NB4 (cell line): ENCODE measurements at regions not wholly inside any gene's neighbourhood (a gene's known extent, or its start where the extent isn't known, plus 50 kb on each side); places are given as distances from the start of the nearest gene placed in this dataset.

Source experiments
- MAX ChIP-seq: IDR thresholded peaks from 2 replicates; pipeline ENCODE4 v1.6.1; 2011; ENCODE audit warnings: low read depth, low read length
- MYC ChIP-seq: IDR thresholded peaks from 2 replicates; pipeline ENCODE4 v1.6.1; 2011; ENCODE audit warnings: low read depth, low read length
- POLR2A ChIP-seq: IDR thresholded peaks from 2 replicates; pipeline ENCODE4 v1.6.1; 2011; ENCODE audit warnings: mild to moderate bottlenecking; ENCODE audit not compliant: insufficient read length; ENCODE audit errors: extremely low read depth
- TF ChIP-seq, protein P1 (sequence below): IDR thresholded peaks from one replicate; pipeline ENCODE4 v1.5.1; 2012; ENCODE audit warnings: low read depth, low read length

GRCh38 chr7:24025094-24025493 is 258.9 kb upstream of the NPY start:
- TF ChIP-seq, protein P1, sequence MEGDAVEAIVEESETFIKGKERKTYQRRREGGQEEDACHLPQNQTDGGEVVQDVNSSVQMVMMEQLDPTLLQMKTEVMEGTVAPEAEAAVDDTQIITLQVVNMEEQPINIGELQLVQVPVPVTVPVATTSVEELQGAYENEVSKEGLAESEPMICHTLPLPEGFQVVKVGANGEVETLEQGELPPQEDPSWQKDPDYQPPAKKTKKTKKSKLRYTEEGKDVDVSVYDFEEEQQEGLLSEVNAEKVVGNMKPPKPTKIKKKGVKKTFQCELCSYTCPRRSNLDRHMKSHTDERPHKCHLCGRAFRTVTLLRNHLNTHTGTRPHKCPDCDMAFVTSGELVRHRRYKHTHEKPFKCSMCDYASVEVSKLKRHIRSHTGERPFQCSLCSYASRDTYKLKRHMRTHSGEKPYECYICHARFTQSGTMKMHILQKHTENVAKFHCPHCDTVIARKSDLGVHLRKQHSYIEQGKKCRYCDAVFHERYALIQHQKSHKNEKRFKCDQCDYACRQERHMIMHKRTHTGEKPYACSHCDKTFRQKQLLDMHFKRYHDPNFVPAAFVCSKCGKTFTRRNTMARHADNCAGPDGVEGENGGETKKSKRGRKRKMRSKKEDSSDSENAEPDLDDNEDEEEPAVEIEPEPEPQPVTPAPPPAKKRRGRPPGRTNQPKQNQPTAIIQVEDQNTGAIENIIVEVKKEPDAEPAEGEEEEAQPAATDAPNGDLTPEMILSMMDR: no peak
- TF ChIP-seq POLR2A: no peak
- TF ChIP-seq MAX: no peak
- TF ChIP-seq MYC: no peak
